Glutamatergic neuron (in vitro differentiated cells): ENCODE measurements at regions not wholly inside any gene's neighbourhood (a gene's known extent, or its start where the extent isn't known, plus 50 kb on each side); places are given as distances from the start of the nearest gene placed in this dataset.
"Not testable (repeated sequence)": the region's sequence is repeated elsewhere in the genome, so short reads cannot be mapped to it uniquely, and the experiment has no call there.

Experiments used
- DNase-seq: peaks from one replicate; pipeline ENCODE4 v3.0.0; 2022
- H3K27ac Mint-ChIP-seq: one replicate; pipeline ENCODE4 v1.8.0; 2020; ENCODE audit warnings: mild to moderate bottlenecking, mixed read lengths, inconsistent platforms; ENCODE audit not compliant: unreplicated experiment
- H3K27me3 Mint-ChIP-seq: one replicate; pipeline ENCODE4 v1.8.0; 2020; ENCODE audit warnings: mild to moderate bottlenecking, moderate library complexity, mixed read lengths, inconsistent platforms; ENCODE audit not compliant: unreplicated experiment
- H3K36me3 Mint-ChIP-seq: one replicate; pipeline ENCODE4 v1.8.0; 2020; ENCODE audit warnings: mild to moderate bottlenecking, mixed read lengths, inconsistent platforms; ENCODE audit not compliant: unreplicated experiment
- H3K4me1 Mint-ChIP-seq: one replicate; pipeline ENCODE4 v1.8.0; 2020; ENCODE audit warnings: mild to moderate bottlenecking, low read depth, mixed read lengths, inconsistent platforms; ENCODE audit not compliant: unreplicated experiment
- H3K4me3 Mint-ChIP-seq: one replicate; pipeline ENCODE4 v1.8.0; 2020; ENCODE audit warnings: mild to moderate bottlenecking, mixed read lengths, inconsistent platforms; ENCODE audit not compliant: unreplicated experiment
- H3K9me3 Mint-ChIP-seq: one replicate; pipeline ENCODE4 v1.8.0; 2020; ENCODE audit warnings: mild to moderate bottlenecking, moderate library complexity, mixed read lengths, inconsistent platforms; ENCODE audit not compliant: unreplicated experiment
- CTCF ChIP-seq: fragments of 200-600 bp; sonication (generic); IDR thresholded peaks from one replicate; pipeline ENCODE4 v1.5.0; 2021; ENCODE audit not compliant: partially characterized antibody, unreplicated experiment

DNA sequence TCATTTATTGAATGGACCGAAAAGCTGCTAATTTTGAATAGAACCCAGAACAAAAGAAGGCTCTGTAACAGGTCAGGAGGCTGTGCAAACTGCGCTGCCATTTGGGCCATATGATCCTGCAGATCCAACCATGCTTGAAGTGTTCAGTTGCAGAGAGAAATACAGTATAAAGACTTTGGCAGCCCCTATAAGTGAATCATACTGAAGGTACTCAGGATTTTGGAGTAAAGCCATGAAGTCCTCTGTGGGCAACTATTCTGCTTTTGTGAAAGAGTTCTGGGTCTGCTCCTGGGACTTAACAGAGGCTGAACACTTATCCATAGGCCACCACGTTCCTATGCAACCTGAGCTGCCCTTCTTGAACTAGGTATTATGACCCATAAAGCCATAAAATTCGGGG is 1613.6 kb upstream of the PRMT6 start:
- TF ChIP-seq CTCF: no peak

DNA sequence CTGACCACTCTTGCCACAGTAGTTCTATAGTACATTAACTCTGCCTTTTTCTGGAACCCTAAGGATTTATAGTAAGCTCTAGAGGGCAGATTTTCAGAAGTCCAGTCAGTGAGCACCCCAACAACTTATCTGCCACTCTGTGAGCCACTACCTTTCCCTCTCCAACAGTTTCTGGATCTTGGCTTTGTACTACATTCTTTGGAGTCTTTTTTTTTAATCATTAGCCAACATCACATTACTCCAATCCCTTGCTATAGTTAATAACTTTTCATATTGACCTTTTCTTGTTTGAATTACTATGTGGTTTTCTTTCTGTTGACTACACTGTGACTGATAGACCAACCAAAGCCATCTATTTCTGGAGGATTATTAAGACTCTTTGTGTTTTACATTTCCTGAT is 1596.7 kb upstream of the PRMT6 start:
- Mint-ChIP-seq H3K27me3 (no peaks in the 10 kb centered on the region), H3K27ac (no peak overlapping the region), H3K9me3 (no peaks in the 10 kb centered on the region), H3K4me1 (no peaks in the 10 kb centered on the region), H3K36me3 (no peaks in the 10 kb centered on the region), H3K4me3 (no peak overlapping the region)
- no peak for DNase-seq
- no peak for TF ChIP-seq CTCF

More for the DNA sequence above, 1613.6 kb upstream of the PRMT6 start:
- H3K27ac Mint-ChIP-seq: no peak overlapping the region
- H3K9me3 Mint-ChIP-seq: no peaks in the 10 kb centered on the region
- H3K4me3 Mint-ChIP-seq: no peak overlapping the region
- no peaks in the 10 kb centered on the region for H3K27me3 Mint-ChIP-seq
- H3K36me3 Mint-ChIP-seq: no peaks in the 10 kb centered on the region
- DNase-seq: no peak
- H3K4me1 Mint-ChIP-seq: no peaks in the 10 kb centered on the region

DNA sequence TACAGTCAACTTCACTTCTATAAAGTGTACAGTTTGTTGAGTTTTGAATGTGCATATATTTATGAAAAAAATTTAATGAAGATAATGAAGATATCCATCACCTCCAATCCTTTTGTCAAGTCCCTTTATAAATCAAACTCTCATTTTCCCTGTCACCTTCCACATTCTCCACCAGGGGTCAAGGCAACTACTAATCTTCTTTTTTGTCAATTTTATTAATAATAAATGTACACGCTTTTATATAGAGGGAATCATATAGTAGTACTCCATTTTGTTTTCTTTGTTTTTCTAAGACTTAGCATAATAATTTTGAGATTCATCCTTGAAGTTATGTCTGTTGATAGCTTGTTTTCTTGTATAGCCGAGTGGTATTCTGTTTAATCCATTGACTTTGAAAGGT is 1594.2 kb upstream of the PRMT6 start:
- no peaks in the 10 kb centered on the region for H3K9me3 Mint-ChIP-seq
- no peak overlapping the region for H3K27ac Mint-ChIP-seq
- no peaks in the 10 kb centered on the region for H3K36me3 Mint-ChIP-seq
- peak; percentile 53 for TF ChIP-seq CTCF
- no peaks in the 10 kb centered on the region for H3K27me3 Mint-ChIP-seq
- no peaks in the 10 kb centered on the region for H3K4me1 Mint-ChIP-seq
- DNase-seq: no peak
- no peak overlapping the region for H3K4me3 Mint-ChIP-seq

GRCh38 chr1:105467549-105467948 is 1588.9 kb upstream of the PRMT6 start:
- H3K36me3 Mint-ChIP-seq: no peaks in the 10 kb centered on the region
- no peak for DNase-seq
- no peak for TF ChIP-seq CTCF
- no peaks in the 10 kb centered on the region for H3K9me3 Mint-ChIP-seq
- H3K4me3 Mint-ChIP-seq: no peak overlapping the region
- H3K27ac Mint-ChIP-seq: no peak overlapping the region
- H3K27me3 Mint-ChIP-seq: no peaks in the 10 kb centered on the region
- no peaks in the 10 kb centered on the region for H3K4me1 Mint-ChIP-seq

- not testable (repeated sequence) for H3K4me1 Mint-ChIP-seq
Measured at GRCh38 chr1:105470541-105470940, 1585.9 kb upstream of the PRMT6 start.

DNA sequence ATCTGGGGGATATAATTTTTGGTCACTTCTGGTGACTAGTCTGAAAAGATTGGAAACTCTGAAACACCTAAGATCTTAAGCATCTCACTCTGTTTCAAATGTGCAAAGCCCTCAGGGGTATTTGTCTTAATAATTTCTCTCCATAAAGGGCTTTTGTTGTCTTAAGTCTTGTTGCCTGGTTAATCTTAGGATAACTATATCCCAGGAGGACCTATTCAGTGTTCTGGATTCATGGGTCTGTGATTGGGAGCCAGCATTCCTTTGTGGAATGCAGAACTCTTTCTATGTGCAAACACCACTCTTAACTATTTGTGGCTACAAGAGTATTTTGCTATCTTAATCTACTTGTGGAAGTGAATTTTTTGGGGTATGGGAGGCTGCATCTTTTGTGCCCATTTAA is 1573.0 kb upstream of the PRMT6 start:
- no peak overlapping the region for H3K27ac Mint-ChIP-seq
- TF ChIP-seq CTCF: no peak
- no peak for DNase-seq
- no peaks in the 10 kb centered on the region for H3K9me3 Mint-ChIP-seq
- H3K36me3 Mint-ChIP-seq: no peaks in the 10 kb centered on the region
- H3K4me1 Mint-ChIP-seq: no peaks in the 10 kb centered on the region
- no peaks in the 10 kb centered on the region for H3K27me3 Mint-ChIP-seq
- no peak overlapping the region for H3K4me3 Mint-ChIP-seq

More at GRCh38 chr1:105470541-105470940, 1585.9 kb upstream of the PRMT6 start:
- H3K9me3 Mint-ChIP-seq, H3K36me3 Mint-ChIP-seq, H3K27me3 Mint-ChIP-seq, H3K4me3 Mint-ChIP-seq, DNase-seq, H3K27ac Mint-ChIP-seq: not testable (repeated sequence)
